Suprapubic skin (tissue), 4 donors: ENCODE measurements at regions not wholly inside any gene's neighbourhood (a gene's known extent, or its start where the extent isn't known, plus 50 kb on each side); places are given as distances from the start of the nearest gene placed in this dataset.

Experiments
- DNase-seq, 2 donors: peaks; one replicate each; pipeline ENCODE4 v3.0.0-alpha.2; 2019; ENCODE audit warnings: low spot score in 2 of 2
- H3K27ac ChIP-seq: fragments of 200-600 bp; sonication (generic); one replicate; pipeline ENCODE4 v1.5.1; 2019
- H3K27me3 ChIP-seq: fragments of 200-600 bp; sonication (generic); one replicate; pipeline ENCODE4 v1.5.1; 2019
- H3K36me3 ChIP-seq: fragments of 200-600 bp; sonication (generic); one replicate; pipeline ENCODE4 v1.5.1; 2019
- H3K4me1 ChIP-seq: fragments of 200-600 bp; sonication (generic); one replicate; pipeline ENCODE4 v1.5.1; 2019
- H3K4me3 ChIP-seq: fragments of 200-600 bp; sonication (generic); one replicate; pipeline ENCODE4 v1.5.1; 2019; ENCODE audit warnings: mild to moderate bottlenecking
- H3K9me3 ChIP-seq: fragments of 200-600 bp; sonication (generic); one replicate; pipeline ENCODE4 v1.5.1; 2019
- EP300 ChIP-seq: sonication (generic); formaldehyde crosslinking; IDR thresholded peaks from one replicate; pipeline ENCODE4 v1.6.1; 2017; ENCODE audit warnings: antibody characterized with exemption
- POLR2A ChIP-seq, 2 donors: fragments of 450-650 bp; IDR thresholded peaks; one replicate each; pipeline ENCODE4 v1.6.1; 2017; ENCODE audit warnings: antibody characterized with exemption in 2 of 2, mild to moderate bottlenecking in 2 of 2, moderate library complexity in 2 of 2
- POLR2AphosphoS5 ChIP-seq, 3 donors: sonication (generic); formaldehyde crosslinking; IDR thresholded peaks; one replicate each; pipeline ENCODE4 v1.6.1; 2017; ENCODE audit warnings: antibody characterized with exemption in 3 of 3
- WGBS: methylation state at CpG from one replicate; pipeline ENCODE4 v1.1.5; 2018; 5-methylcytosine and 5-hydroxymethylcytosine counted together
- TF ChIP-seq, protein P1 (sequence below), 2 donors: fragments of 200-600 bp in 1 of 2; fragments of 450-650 bp in 1 of 2; sonication (generic) in 1 of 2; IDR thresholded peaks; one replicate each; pipeline ENCODE4 v1.5.1; 2016 to 2019; ENCODE audit warnings: antibody characterized with exemption in 2 of 2, mild to moderate bottlenecking in 1 of 2, moderate library complexity in 1 of 2

DNA sequence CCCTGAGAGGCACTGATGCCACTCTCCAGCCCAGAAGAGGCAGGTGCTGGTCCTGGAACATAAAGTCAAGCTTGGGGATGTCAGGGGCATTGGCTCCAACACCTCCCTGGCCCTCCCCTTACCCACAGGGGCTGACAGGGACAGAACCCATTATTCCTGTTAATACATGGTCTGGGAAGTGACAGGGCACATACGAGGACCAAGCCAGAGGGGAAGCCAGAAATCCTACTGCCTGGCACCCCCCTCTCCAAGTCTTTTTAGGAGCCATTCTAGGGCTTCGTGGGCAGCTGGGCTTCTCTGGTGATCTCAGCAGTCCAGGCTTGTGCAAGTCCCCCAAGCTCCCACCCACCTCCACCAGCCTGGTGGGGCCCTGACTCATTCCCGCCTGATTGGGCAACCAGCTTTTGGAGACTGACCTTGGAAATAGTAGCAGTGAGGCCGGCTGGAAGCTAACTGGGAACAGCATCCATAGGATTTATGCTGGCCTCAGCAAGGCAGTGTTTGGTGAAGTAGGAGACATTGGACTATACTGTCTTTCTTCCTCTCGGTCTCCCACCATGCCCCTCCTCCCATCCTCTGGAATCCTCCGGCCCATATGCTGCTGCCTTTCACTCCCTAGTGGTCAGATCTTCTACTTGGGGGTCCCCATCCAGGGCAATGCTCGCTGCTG lies 86.4 kb upstream of the HK2 start:
- peaks cover 5% of the 10 kb centered on the region for H3K27me3 ChIP-seq
- TF ChIP-seq, protein P1, sequence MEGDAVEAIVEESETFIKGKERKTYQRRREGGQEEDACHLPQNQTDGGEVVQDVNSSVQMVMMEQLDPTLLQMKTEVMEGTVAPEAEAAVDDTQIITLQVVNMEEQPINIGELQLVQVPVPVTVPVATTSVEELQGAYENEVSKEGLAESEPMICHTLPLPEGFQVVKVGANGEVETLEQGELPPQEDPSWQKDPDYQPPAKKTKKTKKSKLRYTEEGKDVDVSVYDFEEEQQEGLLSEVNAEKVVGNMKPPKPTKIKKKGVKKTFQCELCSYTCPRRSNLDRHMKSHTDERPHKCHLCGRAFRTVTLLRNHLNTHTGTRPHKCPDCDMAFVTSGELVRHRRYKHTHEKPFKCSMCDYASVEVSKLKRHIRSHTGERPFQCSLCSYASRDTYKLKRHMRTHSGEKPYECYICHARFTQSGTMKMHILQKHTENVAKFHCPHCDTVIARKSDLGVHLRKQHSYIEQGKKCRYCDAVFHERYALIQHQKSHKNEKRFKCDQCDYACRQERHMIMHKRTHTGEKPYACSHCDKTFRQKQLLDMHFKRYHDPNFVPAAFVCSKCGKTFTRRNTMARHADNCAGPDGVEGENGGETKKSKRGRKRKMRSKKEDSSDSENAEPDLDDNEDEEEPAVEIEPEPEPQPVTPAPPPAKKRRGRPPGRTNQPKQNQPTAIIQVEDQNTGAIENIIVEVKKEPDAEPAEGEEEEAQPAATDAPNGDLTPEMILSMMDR (IDR thresholded peaks at IDR 0.05), result no peak
- TF ChIP-seq EP300 (no peak), POLR2AphosphoS5 (IDR thresholded peaks at IDR 0.05) (no peak), POLR2A (IDR thresholded peaks at IDR 0.05) (no peak)
- H3K9me3 ChIP-seq, result no peaks in the 10 kb centered on the region
- H3K4me3 ChIP-seq, result no peak overlapping the region
- 83% methylated on average over 6 of the region's 7 CpGs for WGBS
- H3K4me1 ChIP-seq, result peaks cover 17% of the 10 kb centered on the region
- no peaks in the 10 kb centered on the region for H3K36me3 ChIP-seq
- no peak for DNase-seq
- H3K27ac ChIP-seq, result no peak overlapping the region

DNA sequence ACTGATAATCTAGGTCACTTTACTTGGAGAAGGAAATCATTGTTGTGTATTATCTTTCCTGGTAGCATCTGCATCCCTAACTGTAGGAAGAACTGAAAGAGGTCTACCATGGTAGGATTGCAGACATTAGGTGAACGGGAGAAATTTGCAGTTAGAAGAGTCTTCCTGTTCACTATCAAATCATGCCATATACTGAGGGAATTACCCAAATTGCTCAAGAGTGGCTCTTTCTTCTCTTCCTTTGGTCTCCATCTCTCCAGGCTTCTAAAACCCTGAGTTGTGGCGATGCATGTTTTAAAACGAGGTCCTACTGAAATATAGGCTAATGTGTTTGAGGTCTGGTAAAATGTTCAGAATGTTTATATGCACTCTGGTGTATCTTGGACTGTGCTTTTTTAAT lies 85.3 kb upstream of the HK2 start:
- Histone ChIP-seq H3K36me3 (no peaks in the 10 kb centered on the region), H3K9me3 (no peaks in the 10 kb centered on the region), H3K27me3 (peaks cover 5% of the 10 kb centered on the region), H3K27ac (no peak overlapping the region), H3K4me1 (peaks cover 10% of the 10 kb centered on the region), H3K4me3 (no peak overlapping the region)
- WGBS, result 87% methylated on average over 3 of the region's 3 CpGs
- no peak for DNase-seq
- TF ChIP-seq, protein P1 (IDR thresholded peaks at IDR 0.05), result no peak
- TF ChIP-seq POLR2AphosphoS5 (IDR thresholded peaks at IDR 0.05) (no peak), EP300 (no peak), POLR2A (IDR thresholded peaks at IDR 0.05) (no peak)

DNA sequence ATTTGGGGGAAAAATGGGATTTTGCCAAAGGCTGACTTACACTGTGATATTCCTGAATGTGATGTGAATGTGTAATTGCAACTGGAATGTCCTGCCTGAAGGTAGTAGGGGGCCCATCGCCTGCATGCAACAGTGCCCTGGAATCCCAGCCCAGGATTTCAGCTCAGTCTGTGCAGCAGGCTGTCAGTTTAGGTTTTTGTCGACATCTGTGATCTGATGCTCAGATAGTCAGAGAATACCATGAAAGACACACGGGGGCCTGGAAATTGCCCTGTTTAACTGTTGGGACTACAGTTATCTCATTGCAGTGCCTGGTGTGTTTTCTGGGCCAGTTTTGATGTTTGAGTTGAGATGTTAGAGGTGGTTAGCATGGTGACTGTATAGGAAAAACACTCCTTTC lies 84.5 kb upstream of the HK2 start:
- no peak overlapping the region for H3K27ac ChIP-seq
- no peak for DNase-seq
- H3K9me3 ChIP-seq, result no peaks in the 10 kb centered on the region
- TF ChIP-seq POLR2A (IDR thresholded peaks at IDR 0.05), result no peak
- no peak for TF ChIP-seq POLR2AphosphoS5 (IDR thresholded peaks at IDR 0.05)
- TF ChIP-seq, protein P1 (IDR thresholded peaks at IDR 0.05), result no peak
- TF ChIP-seq EP300, result no peak
- H3K4me1 ChIP-seq, result peaks cover 10% of the 10 kb centered on the region
- peaks cover 5% of the 10 kb centered on the region for H3K27me3 ChIP-seq
- 51% methylated on average over 3 of the region's 3 CpGs for WGBS
- H3K4me3 ChIP-seq, result no peak overlapping the region
- H3K36me3 ChIP-seq, result no peaks in the 10 kb centered on the region

DNA sequence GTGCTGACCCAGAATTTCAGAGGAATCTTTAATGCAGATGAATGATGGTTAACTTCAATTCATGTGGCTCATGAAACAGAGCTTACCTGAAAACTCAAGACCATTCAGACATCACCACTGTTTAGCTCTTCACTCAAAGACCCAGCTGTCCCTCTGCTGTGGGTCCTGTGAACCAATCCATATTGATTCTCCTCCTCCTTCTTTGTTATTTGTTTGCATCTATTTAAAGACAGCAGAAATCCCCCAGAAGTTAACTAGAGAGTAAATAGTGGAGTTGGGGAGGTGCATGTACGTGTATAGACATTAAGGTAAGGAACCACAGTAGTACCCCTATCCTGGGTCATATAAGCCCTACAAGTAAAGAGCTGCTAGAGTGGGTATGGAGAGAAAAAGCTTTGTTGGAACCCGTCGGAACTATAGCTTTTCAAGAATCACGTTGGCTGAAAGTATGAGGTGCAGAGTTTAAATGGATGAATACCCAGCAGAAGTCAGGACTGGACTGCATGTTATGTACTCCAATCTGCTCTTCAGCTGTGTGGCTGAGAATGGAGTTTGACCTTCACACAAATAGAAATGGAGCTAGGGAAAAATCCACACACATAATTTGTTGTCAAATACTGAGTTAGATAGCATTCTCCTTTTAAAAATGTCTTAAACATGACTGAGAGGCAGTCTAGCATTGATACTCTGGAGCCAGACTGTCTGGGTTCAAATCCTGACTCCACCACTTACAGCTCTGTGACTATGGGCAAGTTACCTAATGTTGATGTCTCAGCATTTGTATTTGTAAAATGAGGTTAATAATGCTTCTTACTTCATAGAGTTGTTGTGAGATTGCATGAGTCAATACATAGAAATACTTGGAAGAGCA lies 81.7 kb upstream of the HK2 start:
- no peaks in the 10 kb centered on the region for H3K4me1 ChIP-seq
- no peaks in the 10 kb centered on the region for H3K36me3 ChIP-seq
- H3K27me3 ChIP-seq, result peaks cover 5% of the 10 kb centered on the region
- TF ChIP-seq POLR2AphosphoS5 (IDR thresholded peaks at IDR 0.05) (no peak), EP300 (no peak), POLR2A (IDR thresholded peaks at IDR 0.05) (no peak)
- TF ChIP-seq, protein P1 (IDR thresholded peaks at IDR 0.05), result no peak
- no peak for DNase-seq
- H3K4me3 ChIP-seq, result no peak overlapping the region
- H3K27ac ChIP-seq, result no peak overlapping the region
- H3K9me3 ChIP-seq, result peaks cover 9% of the 10 kb centered on the region
- WGBS, result 87% methylated on average over 4 of the region's 4 CpGs

DNA sequence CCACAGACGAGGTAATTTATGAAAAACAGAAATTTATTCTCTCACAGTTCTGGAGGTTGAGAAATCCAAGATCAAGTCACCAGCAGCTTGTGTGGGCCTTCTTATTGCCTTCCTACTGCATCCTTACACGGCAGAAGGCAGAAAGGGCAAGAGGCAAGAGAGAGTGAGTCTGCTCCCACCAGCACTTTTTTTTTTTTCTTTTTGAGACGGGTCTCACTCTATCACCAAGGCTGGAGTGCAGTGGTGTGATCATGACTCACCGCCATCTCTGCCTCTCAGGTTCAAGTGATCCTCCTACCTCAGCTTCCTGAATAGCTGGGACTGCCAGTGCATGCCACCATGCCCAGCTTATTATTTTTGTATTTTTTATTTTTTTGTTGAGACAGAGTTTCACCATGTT lies 78.5 kb upstream of the HK2 start:
- no peaks in the 10 kb centered on the region for H3K4me1 ChIP-seq
- no peaks in the 10 kb centered on the region for H3K36me3 ChIP-seq
- no peak for TF ChIP-seq POLR2AphosphoS5 (IDR thresholded peaks at IDR 0.05)
- TF ChIP-seq, protein P1 (IDR thresholded peaks at IDR 0.05), result no peak
- no peak for TF ChIP-seq POLR2A (IDR thresholded peaks at IDR 0.05)
- TF ChIP-seq EP300, result no peak
- no peaks in the 10 kb centered on the region for H3K27me3 ChIP-seq
- H3K27ac ChIP-seq, result no peak overlapping the region
- 93% methylated on average over 4 of the region's 4 CpGs for WGBS
- no peak overlapping the region for H3K4me3 ChIP-seq
- peaks cover 9% of the 10 kb centered on the region for H3K9me3 ChIP-seq
- DNase-seq, result no peak
